ENCODE measurements at regions not wholly inside any gene's neighbourhood (a gene's known extent, or its start where the extent isn't known, plus 50 kb on each side); places are given as distances from the start of the nearest gene placed in this dataset.

- peak; percentile 11 for DNase-seq
Observed at GRCh38 chr4:35934320-35934981, 309.9 kb downstream of the ARAP2 start.

GRCh38 chr4:35938936-35939335, 305.4 kb downstream of the ARAP2 start:
- DNase-seq = no peak

DNA sequence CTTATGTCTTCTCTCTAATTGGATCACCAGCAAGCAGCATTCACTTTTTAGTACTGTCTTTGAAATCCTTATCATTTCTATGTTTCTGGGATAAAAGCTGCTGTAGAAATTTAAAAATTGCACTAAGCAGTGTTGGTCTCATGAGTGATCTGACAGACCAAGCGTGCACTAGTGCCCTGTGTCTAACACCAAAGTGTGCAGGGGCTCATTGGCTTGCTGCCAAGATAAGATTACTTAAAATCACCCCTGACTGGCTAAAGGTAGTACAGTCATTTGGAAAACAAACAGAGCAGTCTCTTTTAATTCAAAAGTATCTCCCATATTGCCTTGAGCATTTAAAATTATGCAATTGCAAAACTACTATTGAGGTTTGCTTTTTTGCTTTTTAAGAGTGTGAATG, 304.6 kb downstream of the ARAP2 start:
- peak; percentile 66 for DNase-seq

- no peak for DNase-seq
Observed at GRCh38 chr4:35942092-35942491, 302.2 kb downstream of the ARAP2 start.

GRCh38 chr4:35943606-35944005, 300.7 kb downstream of the ARAP2 start:
- no peak for DNase-seq

- no peak for DNase-seq
Observed at GRCh38 chr4:35948171-35948570, 296.1 kb downstream of the ARAP2 start.

- DNase-seq = no peak
Observed at GRCh38 chr4:35950442-35950841, 293.9 kb downstream of the ARAP2 start.

- no peak for DNase-seq
Observed at GRCh38 chr4:35952751-35953150, 291.6 kb downstream of the ARAP2 start.

GRCh38 chr4:35963383-35963782, 280.9 kb downstream of the ARAP2 start:
- no peak for DNase-seq

DNA sequence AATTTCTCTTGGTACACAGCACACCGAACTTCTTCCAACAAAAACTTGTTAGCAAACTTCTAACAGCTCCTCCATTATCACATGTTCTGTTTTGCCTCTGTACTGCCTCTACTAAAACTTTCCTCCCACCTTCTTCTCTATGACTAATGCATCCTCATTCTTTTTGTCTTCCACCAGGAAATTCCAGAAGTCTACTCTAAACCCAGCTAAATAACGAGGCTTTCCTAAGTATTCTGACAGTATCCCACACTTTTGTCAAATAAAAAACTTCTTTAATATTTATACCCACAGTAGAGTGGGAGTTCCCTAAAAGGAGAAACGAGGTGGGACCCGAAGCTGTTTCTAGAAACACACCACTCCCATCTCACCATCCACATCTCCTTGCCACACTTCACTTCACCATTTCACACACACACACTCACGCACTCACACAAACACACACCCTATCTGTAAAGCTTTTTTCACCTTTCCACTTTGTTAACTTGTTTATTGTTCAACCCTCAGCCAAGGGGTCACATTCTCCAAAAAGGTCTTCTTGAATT, 280.3 kb downstream of the ARAP2 start:
- DNase-seq = no peak

- no peak for DNase-seq
Observed at GRCh38 chr4:35965300-35965699, 279.0 kb downstream of the ARAP2 start.

DNA sequence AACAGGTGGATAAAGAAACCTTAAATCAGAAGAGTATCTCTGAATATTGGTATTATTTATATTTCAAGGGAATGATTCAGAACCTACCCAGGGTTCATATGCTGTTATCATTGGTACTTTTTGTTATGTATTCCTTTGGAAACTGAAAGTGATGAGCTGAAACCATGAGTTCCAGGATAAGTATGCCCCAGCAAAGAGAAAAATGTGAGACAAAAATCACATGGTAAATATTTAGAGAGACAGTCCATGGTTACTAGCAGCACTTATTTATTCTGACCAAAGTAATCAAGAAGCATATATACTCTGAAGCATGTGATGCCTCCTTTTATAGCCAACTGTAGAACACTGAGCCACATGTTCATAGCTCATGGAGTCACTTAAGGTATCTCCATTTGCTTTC, 277.7 kb downstream of the ARAP2 start:
- no peak for DNase-seq

DNA sequence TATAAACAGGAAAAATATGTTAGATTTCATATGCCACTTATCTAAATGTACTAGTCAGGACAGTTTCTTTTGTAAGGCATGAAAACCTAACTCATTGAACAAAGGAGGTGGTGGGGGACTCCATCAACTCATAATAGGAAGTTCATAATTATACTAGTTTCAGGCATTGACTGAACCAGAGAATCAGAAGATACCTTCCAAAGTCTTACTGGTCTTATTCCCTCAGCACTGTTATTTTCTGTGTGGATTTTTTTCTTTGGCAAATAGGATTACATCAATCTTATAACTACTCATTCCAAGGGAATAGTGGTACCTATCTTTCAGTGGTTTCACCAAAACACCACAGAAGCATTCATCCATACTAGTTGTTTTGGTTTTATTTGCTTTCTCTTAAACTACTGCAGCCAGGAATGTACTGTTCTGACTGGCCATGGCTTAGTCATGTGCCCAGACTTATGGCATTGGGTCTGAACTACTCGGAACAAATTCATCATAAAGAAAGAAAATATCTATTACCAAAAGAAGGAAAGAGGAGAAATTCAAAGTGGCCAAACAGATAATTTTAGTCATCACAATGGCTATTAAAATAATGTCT, 273.9 kb downstream of the ARAP2 start:
- no peak for DNase-seq

GRCh38 chr4:35972814-35973213, 271.5 kb downstream of the ARAP2 start:
- DNase-seq = no peak

- DNase-seq = no peak
Observed at GRCh38 chr4:35975617-35976355, 268.5 kb downstream of the ARAP2 start.

GRCh38 chr4:35978551-35978950, 265.8 kb downstream of the ARAP2 start:
- no peak for DNase-seq

DNA sequence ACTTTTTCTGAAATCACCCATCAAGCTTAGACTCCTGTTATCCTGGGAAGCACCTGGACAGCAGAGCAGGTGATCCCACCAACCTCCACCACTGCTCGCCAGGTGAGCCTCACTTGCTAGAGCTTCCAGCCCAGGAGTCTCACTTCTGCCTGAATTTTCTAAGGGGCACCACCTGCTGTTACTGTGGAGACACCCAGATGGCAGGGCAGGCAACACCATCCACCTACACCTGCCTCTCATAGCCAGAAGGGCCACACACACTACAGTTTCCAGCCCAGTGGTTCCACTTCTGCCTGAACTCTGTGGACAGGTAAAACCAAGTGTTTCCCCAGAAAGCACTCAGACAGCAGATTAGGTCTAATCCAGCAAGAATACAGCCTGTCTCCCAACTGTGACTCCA, 262.0 kb downstream of the ARAP2 start:
- DNase-seq = no peak

DNA sequence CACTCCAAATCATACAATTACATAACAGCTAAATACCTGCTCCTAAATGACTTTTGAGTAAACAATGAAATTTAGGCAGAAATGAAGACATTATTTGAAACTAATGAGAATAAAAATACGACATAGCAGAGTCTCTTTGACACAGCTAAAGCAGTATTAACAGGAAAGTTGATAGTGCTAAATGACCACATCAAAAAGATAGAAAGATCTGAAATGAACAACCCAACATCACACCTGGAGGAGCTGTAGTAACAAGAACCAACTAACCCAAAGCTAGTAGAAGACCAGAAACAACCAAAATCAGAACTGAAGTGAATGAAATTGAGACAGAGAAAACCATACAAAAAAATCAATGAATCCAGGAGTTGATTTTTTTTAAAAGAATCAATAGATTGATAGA, 257.8 kb downstream of the ARAP2 start:
- no peak for DNase-seq

DNA sequence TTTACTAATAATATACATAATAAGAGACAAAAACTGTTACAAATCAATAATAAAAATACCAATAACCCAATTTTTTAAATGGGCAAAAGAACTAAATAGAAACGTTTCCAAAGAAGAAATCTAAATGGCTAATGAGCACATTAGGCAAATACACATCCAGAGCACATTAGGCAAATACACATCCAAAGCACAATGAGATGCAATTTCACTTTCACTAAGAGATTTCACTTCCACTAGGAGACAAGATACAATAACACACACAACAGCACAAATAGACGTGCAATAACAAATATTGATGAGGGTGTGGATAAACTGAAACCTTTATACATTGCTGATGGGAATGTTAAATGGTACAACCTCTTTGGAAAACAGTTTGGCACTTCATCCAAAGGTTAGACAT, 250.7 kb downstream of the ARAP2 start:
- DNase-seq = no peak

DNA sequence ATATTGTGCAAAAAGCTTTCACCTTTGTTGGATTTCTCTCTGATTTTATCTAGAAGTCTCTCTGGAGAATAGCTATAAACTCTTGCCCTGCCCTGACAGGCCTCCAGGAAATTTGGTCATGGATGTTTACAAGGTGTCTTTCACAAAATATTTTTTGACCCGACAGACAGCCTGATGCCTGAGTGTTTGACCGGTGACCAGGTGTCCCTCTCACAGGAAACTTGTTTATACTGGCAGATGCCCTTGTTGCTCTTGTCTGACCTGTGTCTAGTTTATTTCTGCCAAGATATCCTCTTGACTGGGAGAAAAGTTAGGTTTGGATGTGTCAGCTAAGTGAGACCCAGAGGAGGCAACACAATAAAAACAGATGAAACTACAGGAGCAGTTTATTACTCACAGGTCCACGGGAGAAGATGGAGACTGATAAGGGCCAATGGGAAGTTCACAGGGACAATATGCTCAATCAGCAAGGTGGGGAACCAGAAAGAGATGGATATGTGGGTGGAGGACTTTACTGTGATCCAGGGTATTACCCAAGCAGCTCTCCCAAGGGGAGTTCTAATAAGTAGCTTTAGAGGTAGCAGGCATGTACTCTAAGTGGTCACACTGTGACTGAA, 243.3 kb downstream of the ARAP2 start:
- DNase-seq = no peak

DNA sequence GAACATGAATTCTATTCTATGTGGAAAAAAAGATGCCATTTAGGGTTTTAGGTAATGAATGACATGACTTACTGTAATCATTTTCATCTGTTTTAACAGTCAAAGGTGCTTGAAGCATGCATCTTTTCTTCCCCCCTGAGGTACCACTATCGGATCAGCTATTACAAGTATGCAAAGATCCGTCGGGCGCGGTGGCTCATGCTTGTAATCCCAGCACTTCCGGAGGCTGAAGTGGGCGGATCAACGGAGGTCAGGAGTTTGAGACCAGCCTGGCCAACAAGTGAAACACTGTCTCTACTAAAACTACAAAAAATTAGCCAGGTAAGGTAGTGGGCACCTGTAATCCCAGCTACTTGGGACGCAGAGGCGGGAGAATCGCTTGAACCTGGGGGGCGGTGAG, 241.3 kb downstream of the ARAP2 start:
- DNase-seq = no peak

- DNase-seq = no peak
Observed at GRCh38 chr4:36004204-36004851, 240.0 kb downstream of the ARAP2 start.

DNA sequence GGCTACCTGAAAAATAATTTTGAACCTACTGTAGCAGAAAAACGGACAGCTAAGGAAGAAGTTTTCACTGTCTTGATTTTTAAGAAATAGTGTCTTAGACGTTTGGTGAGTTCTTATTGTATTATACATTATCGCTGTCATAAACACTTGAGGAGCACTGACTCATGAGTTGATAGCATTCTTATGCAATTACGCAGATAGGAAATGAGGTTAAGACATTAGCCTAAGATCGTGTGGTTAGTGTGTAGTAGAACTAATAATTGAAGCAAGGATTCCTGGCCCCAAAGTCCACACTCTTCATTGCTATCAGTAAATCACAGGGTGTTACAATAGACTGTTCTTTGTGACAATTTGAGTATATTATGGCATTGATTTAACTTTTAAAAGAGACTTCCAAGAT, 238.1 kb downstream of the ARAP2 start:
- no peak for DNase-seq
